Ovary (tissue), 7 donors: ENCODE measurements at regions not wholly inside any gene's neighbourhood (a gene's known extent, or its start where the extent isn't known, plus 50 kb on each side); places are given as distances from the start of the nearest gene placed in this dataset.

Experiments
- DNase-seq, 5 donors: peaks; one replicate each; pipeline ENCODE4 v3.0.0-alpha.2; 2019 to 2020
- H3K27ac ChIP-seq, 2 donors: fragments of 200-600 bp; one replicate each; pipeline versions ENCODE4 v1.5.1 to v1.8.0; 2019 to 2022
- H3K27me3 ChIP-seq: fragments of 200-600 bp; one replicate; pipeline ENCODE4 v1.8.0; 2022
- H3K36me3 ChIP-seq: fragments of 200-600 bp; sonication (generic); one replicate; pipeline ENCODE4 v1.5.1; 2019
- H3K4me1 ChIP-seq: one replicate; pipeline ENCODE4 v1.8.1; 2013; ENCODE audit warnings: mild to moderate bottlenecking, moderate library complexity; ENCODE audit not compliant: insufficient read depth
- H3K4me3 ChIP-seq: fragments of 200-600 bp; sonication (generic); one replicate; pipeline ENCODE4 v1.5.1; 2017
- H3K9me3 ChIP-seq, 2 donors: fragments of 200-600 bp in 1 of 2; sonication (generic) in 1 of 2; one replicate each; pipeline versions ENCODE4 v1.5.1 to v1.8.1; 2013 to 2019; ENCODE audit warnings: mild to moderate bottlenecking in 1 of 2, moderate library complexity in 1 of 2
- CTCF ChIP-seq, 3 donors: fragments of 450-650 bp in 2 of 3; fragments of 200-600 bp in 1 of 3; IDR thresholded peaks; one replicate each; pipeline versions ENCODE4 v1.5.1 to v1.8.0; 2016 to 2022; ENCODE audit warnings: antibody characterized with exemption in 3 of 3, mild to moderate bottlenecking in 1 of 3
- EP300 ChIP-seq: sonication (generic); formaldehyde crosslinking; IDR thresholded peaks from one replicate; pipeline ENCODE4 v1.6.1; 2017; ENCODE audit warnings: antibody characterized with exemption
- POLR2A ChIP-seq: fragments of 450-650 bp; IDR thresholded peaks from one replicate; pipeline ENCODE4 v1.6.1; 2017; ENCODE audit warnings: antibody characterized with exemption, mild to moderate bottlenecking, moderate library complexity
- WGBS, 3 donors: extraction: QIAGEN DNeasy Blood & Tissue Kit in 1 of 3; methylation state at CpG; one replicate each; pipeline versions ENCODE4 v1.1.5 to v1.1.7; 2013 to 2017; 5-methylcytosine and 5-hydroxymethylcytosine counted together
- intact Hi-C, 4 donors: fragments of 100-400 bp; cut with DNase I; formaldehyde crosslinking; loops; one replicate each; pipeline versions ENCODE4 v1.11.0 to v1.15.1; 2022 to 2023
- donor health status: DM: no; HTN: no; CAD: no; lungs with moderate emphysema.
- donor health status: DM: no; HTN: no; CAD: no.
- donor health status: Bipolar disorder and iron deficiency.
- donor health status: DM: no; HTN: no; CAD: no.
- donor health status: DM: yes; HTN: yes; CAD: no.

- Histone ChIP-seq H3K27ac (no peak overlapping the region), H3K36me3 (no peaks in the 10 kb centered on the region), H3K4me1 (no peaks in the 10 kb centered on the region), H3K27me3 (no peaks in the 10 kb centered on the region), H3K4me3 (no peak overlapping the region), H3K9me3 (no peaks in the 10 kb centered on the region)
- TF ChIP-seq EP300, result no peak
- TF ChIP-seq POLR2A, result no peak
- TF ChIP-seq CTCF (IDR thresholded peaks at IDR 0.05), result no peak
- intact Hi-C loops, result no loop called here
- 42 to 47% (median 42%) methylated on average over 6 of the region's 6 CpGs for WGBS, 3 donors
- no peak for DNase-seq
These were observed 51.0 kb upstream of the CEP162 start for GRCh38 chr6:84278321-84278998.
